ENCODE measurements at regions not wholly inside any gene's neighbourhood (a gene's known extent, or its start where the extent isn't known, plus 50 kb on each side); places are given as distances from the start of the nearest gene placed in this dataset.

DNA sequence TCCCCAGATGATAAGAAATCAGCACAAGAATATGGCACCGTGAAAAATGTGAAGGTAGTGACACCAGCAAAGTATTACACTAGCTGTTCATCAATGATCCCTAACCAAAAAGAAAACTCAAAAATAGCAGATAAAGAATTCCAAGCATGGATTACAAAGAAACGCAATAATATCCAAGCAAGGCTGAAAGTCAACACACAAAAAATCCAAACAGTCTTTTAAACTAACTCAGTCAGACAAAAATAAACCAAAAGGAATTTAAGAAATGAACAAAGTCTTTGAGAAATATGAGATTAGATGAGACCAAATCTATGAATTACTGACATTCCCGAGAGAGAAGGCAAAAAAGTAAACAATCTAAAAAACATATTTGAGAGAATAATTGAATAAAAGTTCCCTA, 976.1 kb upstream of the MAP3K7 start:
- TF ChIP-seq, protein P1, sequence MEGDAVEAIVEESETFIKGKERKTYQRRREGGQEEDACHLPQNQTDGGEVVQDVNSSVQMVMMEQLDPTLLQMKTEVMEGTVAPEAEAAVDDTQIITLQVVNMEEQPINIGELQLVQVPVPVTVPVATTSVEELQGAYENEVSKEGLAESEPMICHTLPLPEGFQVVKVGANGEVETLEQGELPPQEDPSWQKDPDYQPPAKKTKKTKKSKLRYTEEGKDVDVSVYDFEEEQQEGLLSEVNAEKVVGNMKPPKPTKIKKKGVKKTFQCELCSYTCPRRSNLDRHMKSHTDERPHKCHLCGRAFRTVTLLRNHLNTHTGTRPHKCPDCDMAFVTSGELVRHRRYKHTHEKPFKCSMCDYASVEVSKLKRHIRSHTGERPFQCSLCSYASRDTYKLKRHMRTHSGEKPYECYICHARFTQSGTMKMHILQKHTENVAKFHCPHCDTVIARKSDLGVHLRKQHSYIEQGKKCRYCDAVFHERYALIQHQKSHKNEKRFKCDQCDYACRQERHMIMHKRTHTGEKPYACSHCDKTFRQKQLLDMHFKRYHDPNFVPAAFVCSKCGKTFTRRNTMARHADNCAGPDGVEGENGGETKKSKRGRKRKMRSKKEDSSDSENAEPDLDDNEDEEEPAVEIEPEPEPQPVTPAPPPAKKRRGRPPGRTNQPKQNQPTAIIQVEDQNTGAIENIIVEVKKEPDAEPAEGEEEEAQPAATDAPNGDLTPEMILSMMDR (IDR thresholded peaks at IDR 0.05; ENCODE audit: insufficient read depth, low read length), result no peak
- TF ChIP-seq, protein P2, sequence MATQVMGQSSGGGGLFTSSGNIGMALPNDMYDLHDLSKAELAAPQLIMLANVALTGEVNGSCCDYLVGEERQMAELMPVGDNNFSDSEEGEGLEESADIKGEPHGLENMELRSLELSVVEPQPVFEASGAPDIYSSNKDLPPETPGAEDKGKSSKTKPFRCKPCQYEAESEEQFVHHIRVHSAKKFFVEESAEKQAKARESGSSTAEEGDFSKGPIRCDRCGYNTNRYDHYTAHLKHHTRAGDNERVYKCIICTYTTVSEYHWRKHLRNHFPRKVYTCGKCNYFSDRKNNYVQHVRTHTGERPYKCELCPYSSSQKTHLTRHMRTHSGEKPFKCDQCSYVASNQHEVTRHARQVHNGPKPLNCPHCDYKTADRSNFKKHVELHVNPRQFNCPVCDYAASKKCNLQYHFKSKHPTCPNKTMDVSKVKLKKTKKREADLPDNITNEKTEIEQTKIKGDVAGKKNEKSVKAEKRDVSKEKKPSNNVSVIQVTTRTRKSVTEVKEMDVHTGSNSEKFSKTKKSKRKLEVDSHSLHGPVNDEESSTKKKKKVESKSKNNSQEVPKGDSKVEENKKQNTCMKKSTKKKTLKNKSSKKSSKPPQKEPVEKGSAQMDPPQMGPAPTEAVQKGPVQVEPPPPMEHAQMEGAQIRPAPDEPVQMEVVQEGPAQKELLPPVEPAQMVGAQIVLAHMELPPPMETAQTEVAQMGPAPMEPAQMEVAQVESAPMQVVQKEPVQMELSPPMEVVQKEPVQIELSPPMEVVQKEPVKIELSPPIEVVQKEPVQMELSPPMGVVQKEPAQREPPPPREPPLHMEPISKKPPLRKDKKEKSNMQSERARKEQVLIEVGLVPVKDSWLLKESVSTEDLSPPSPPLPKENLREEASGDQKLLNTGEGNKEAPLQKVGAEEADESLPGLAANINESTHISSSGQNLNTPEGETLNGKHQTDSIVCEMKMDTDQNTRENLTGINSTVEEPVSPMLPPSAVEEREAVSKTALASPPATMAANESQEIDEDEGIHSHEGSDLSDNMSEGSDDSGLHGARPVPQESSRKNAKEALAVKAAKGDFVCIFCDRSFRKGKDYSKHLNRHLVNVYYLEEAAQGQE (IDR thresholded peaks at IDR 0.05; ENCODE audit: insufficient replicate concordance, low read depth), result no peak
- TF ChIP-seq POLR2AphosphoS5 (IDR thresholded peaks at IDR 0.05; ENCODE audit: low read depth) (no peak), SPI1 (IDR thresholded peaks at IDR 0.05; ENCODE audit: borderline replicate concordance, low read depth) (no peak), GABPA (IDR thresholded peaks at IDR 0.05; ENCODE audit: low read depth) (no peak)
